ENCODE measurements at regions not wholly inside any gene's neighbourhood (a gene's known extent, or its start where the extent isn't known, plus 50 kb on each side); places are given as distances from the start of the nearest gene placed in this dataset.

- WGBS (ENCODE audit: low lambda C conversion rate, missing lambda C conversion rate) = 57% methylated on average over 3 of the region's 3 CpGs
- no peaks in the 10 kb centered on the region for H3K79me2 ChIP-seq
These were observed 79.9 kb upstream of the THSD7A start for GRCh38 chr7:11911900-11912299.

DNA sequence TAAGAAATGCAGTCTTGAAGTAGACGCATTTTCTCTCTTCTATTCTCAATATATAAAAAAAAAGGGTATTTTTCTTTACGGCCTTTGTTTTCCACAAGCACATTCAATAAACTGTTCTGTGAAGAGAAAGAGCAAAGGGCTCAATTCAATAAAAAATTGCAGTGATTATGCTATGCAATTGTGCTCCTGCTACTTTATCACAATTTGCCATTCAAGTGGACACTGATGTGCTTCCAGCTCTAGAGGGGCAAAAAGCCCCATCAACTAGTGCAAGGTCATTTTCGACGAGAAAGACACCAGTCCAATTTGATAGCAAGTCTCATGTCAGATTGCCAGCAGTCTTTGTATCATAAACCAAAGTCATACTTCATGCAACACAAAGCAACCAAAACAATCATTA is 82.6 kb upstream of the THSD7A start:
- no peak for DNase-seq (ENCODE audit: low spot score)
- Histone ChIP-seq H3K27ac (no peak overlapping the region), H3K4me3 (no peak overlapping the region), H3K9me2 (replicated peaks; ENCODE audit: insufficient read depth) (no peaks in the 10 kb centered on the region), H2AFZ (no peak overlapping the region), H3K9me3 (ENCODE audit: low read depth) (no peaks in the 10 kb centered on the region), H3K27me3 (no peaks in the 10 kb centered on the region), H3K4me2 (no peak overlapping the region), H4K20me1 (ENCODE audit: insufficient read depth, poor library complexity, severe bottlenecking) (no peaks in the 10 kb centered on the region), H3K36me3 (replicated peaks; ENCODE audit: insufficient read depth, low read depth) (no peaks in the 10 kb centered on the region), H3K4me1 (ENCODE audit: insufficient read depth) (no peaks in the 10 kb centered on the region), H3K79me2 (no peaks in the 10 kb centered on the region)
- WGBS (ENCODE audit: low lambda C conversion rate, missing lambda C conversion rate) = 93% methylated on average over 4 of the region's 4 CpGs
- TF ChIP-seq CTCF (IDR thresholded peaks at IDR 0.05; ENCODE audit: poor library complexity) = no peak
- TF ChIP-seq EZH2 (IDR thresholded peaks at IDR 0.05; ENCODE audit: borderline replicate concordance) = no peak
- no peak for TF ChIP-seq EZH2phosphoT487 (IDR thresholded peaks at IDR 0.05; ENCODE audit: low read depth, severe bottlenecking, unreplicated experiment)

More at GRCh38 chr7:11911900-11912299, 79.9 kb upstream of the THSD7A start:
- Histone ChIP-seq H3K9me3 (ENCODE audit: low read depth) (no peaks in the 10 kb centered on the region), H4K20me1 (ENCODE audit: insufficient read depth, poor library complexity, severe bottlenecking) (no peaks in the 10 kb centered on the region), H3K4me3 (no peak overlapping the region), H3K4me2 (no peak overlapping the region), H3K27me3 (no peaks in the 10 kb centered on the region), H3K27ac (no peak overlapping the region), H3K9me2 (replicated peaks; ENCODE audit: insufficient read depth) (no peaks in the 10 kb centered on the region), H3K4me1 (ENCODE audit: insufficient read depth) (no peaks in the 10 kb centered on the region), H3K36me3 (replicated peaks; ENCODE audit: insufficient read depth, low read depth) (no peaks in the 10 kb centered on the region), H2AFZ (no peak overlapping the region)
- TF ChIP-seq EZH2 (IDR thresholded peaks at IDR 0.05; ENCODE audit: borderline replicate concordance) (no peak), CTCF (IDR thresholded peaks at IDR 0.05; ENCODE audit: poor library complexity) (no peak), EZH2phosphoT487 (IDR thresholded peaks at IDR 0.05; ENCODE audit: low read depth, severe bottlenecking, unreplicated experiment) (no peak)
- DNase-seq (ENCODE audit: low spot score) = no peak

DNA sequence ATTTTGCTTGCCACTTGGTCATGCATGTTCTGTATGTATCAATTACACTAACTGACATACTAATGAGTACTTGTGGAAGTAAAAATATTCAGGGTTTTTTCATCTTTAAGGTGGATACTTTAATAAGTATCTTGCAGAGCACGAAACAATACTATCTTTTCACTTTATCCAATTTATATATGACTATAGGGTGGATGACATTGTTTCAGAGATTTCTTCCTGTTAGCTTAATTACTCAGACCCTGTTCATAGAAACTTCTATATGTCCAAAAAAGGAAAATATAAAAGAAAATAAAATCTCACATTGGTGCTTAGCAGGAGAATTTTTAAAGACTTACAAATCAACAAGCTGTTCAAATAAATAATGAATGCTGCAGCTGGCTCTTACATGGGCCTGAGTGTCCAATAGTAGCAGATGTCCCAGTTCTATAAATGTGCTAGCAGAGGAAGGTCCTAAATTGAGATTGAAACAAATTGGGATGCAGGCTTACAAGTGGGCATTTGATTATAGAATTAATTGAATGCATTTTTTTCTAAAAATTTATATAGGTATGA is 91.5 kb upstream of the THSD7A start:
- Histone ChIP-seq H4K20me1 (ENCODE audit: insufficient read depth, poor library complexity, severe bottlenecking) (no peaks in the 10 kb centered on the region), H3K4me3 (no peak overlapping the region), H3K4me1 (ENCODE audit: insufficient read depth) (no peaks in the 10 kb centered on the region), H3K79me2 (no peaks in the 10 kb centered on the region), H3K27me3 (no peaks in the 10 kb centered on the region), H3K9me3 (ENCODE audit: low read depth) (no peaks in the 10 kb centered on the region), H2AFZ (no peak overlapping the region), H3K27ac (no peak overlapping the region), H3K4me2 (no peak overlapping the region), H3K9me2 (replicated peaks; ENCODE audit: insufficient read depth) (no peaks in the 10 kb centered on the region), H3K36me3 (replicated peaks; ENCODE audit: insufficient read depth, low read depth) (no peaks in the 10 kb centered on the region)
- no peak for TF ChIP-seq EZH2 (IDR thresholded peaks at IDR 0.05; ENCODE audit: borderline replicate concordance)
- TF ChIP-seq EZH2phosphoT487 (IDR thresholded peaks at IDR 0.05; ENCODE audit: low read depth, severe bottlenecking, unreplicated experiment) = no peak
- no peak for TF ChIP-seq CTCF (IDR thresholded peaks at IDR 0.05; ENCODE audit: poor library complexity)
- no peak for DNase-seq (ENCODE audit: low spot score)
- whole genome bisulfite sequencing (ENCODE audit: low lambda C conversion rate, missing lambda C conversion rate) = 76% methylated on average over 1 of the region's 1 CpG

DNA sequence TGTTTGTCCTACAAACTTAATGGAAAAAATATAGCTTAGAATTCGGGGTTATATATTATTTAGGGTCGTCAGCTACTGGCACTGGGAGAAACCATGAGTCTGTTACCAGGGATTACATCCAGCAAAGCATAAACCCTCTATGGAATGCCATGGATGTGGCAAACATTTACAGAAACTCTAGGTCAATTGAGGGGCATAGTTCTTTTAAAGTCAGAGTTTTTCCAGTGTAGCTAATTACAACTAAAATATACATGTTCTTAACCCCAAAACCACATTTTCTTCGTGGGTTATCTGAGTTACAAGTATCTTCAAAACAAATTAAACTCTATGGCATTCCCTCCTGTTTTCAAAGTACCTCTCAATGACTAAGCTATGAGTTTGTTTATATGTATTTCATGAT is 99.3 kb upstream of the THSD7A start:
- H2AFZ ChIP-seq = no peak overlapping the region
- H3K4me1 ChIP-seq (ENCODE audit: insufficient read depth) = no peaks in the 10 kb centered on the region
- H3K36me3 ChIP-seq (replicated peaks; ENCODE audit: insufficient read depth, low read depth) = no peaks in the 10 kb centered on the region
- no peaks in the 10 kb centered on the region for H4K20me1 ChIP-seq (ENCODE audit: insufficient read depth, poor library complexity, severe bottlenecking)
- H3K9me3 ChIP-seq (ENCODE audit: low read depth) = no peaks in the 10 kb centered on the region
- no peak for TF ChIP-seq EZH2 (IDR thresholded peaks at IDR 0.05; ENCODE audit: borderline replicate concordance)
- no peak for TF ChIP-seq EZH2phosphoT487 (IDR thresholded peaks at IDR 0.05; ENCODE audit: low read depth, severe bottlenecking, unreplicated experiment)
- no peak for TF ChIP-seq CTCF (IDR thresholded peaks at IDR 0.05; ENCODE audit: poor library complexity)
- no peak for DNase-seq (ENCODE audit: low spot score)
- 56% methylated on average over 3 of the region's 3 CpGs for WGBS (ENCODE audit: low lambda C conversion rate, missing lambda C conversion rate)
- no peak overlapping the region for H3K4me3 ChIP-seq
- no peaks in the 10 kb centered on the region for H3K9me2 ChIP-seq (replicated peaks; ENCODE audit: insufficient read depth)
- peak overlapping the region; percentile 8 for H3K4me2 ChIP-seq
- H3K79me2 ChIP-seq = no peaks in the 10 kb centered on the region
- H3K27me3 ChIP-seq = no peaks in the 10 kb centered on the region
- no peak overlapping the region for H3K27ac ChIP-seq

Measured in hepatocyte (in vitro differentiated cells).